Stimulated activated naive CD8-positive, alpha-beta T cell treated with anti-CD3 and anti-CD28 coated beads, Interleukin-15, Interleukin-2, amounts not matched to agents 100 U/mL and 50 U/mL, for 24 hours (primary cell): ENCODE measurements at regions not wholly inside any gene's neighbourhood (a gene's known extent, or its start where the extent isn't known, plus 50 kb on each side); places are given as distances from the start of the nearest gene placed in this dataset.
A peak's percentile ranks its signal among the peaks of the same experiment; 100 is the strongest.

Experiments used
- ATAC-seq: fragments of 150-1000 bp; cut with Tn5 transposase; one replicate; pipeline ENCODE4 v1.10.0; 2021
- DNase-seq: peaks from one replicate; pipeline ENCODE4 v3.0.0; 2021

GRCh38 chr3:14336749-14337598, 65.4 kb upstream of the SLC6A6 start:
- no peak for DNase-seq

GRCh38 chr3:14337828-14338227, 64.6 kb upstream of the SLC6A6 start:
- ATAC-seq = no peak

More at GRCh38 chr3:14336749-14337598, 65.4 kb upstream of the SLC6A6 start:
- no peak for ATAC-seq

GRCh38 chr3:14338242-14338641, 64.2 kb upstream of the SLC6A6 start:
- ATAC-seq = no peak

More at GRCh38 chr3:14337828-14338227, 64.6 kb upstream of the SLC6A6 start:
- DNase-seq = no peak

GRCh38 chr3:14338898-14339458, 63.4 kb upstream of the SLC6A6 start:
- ATAC-seq = no peak
- no peak for DNase-seq

More at GRCh38 chr3:14338242-14338641, 64.2 kb upstream of the SLC6A6 start:
- no peak for DNase-seq

DNA sequence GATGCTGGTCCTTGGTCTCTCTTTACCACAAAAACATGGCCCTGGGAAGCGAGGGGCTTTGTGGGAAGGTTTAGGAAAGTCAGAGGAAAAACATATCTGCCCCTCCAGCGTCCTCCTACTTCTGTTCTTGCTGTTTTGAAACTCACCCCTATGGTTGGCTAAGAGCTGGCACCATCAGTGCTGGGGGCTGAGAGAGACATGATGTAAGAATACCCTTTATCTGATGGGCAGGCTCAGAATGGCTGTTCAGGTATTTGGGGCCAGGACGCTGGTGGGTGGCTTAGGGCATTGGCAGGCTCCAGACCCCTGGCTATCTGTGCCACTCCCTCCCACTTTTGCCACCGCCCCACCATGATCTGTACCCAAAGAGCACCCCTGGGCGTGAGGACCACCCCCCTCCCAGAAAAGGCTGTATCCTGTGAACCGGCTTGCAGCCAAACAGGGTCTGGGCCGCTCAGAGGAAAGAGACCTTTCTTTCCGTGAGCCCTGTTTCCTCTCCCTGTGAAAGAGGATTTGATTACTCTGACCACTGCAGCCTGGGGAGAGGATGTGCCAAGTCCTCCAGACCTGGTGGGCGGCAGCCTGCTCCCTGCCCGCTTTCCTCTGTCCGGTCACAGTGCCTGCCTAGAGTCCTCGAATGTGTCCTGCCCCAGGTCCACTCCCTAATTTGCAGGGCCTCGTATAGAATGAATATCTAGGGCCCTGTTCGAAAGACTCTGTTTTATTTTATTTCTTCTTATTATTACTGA, 61.3 kb upstream of the SLC6A6 start:
- DNase-seq = no peak
- ATAC-seq = no peak

GRCh38 chr3:14343338-14344112, 58.9 kb upstream of the SLC6A6 start:
- DNase-seq (no peak), ATAC-seq (no peak)

DNA sequence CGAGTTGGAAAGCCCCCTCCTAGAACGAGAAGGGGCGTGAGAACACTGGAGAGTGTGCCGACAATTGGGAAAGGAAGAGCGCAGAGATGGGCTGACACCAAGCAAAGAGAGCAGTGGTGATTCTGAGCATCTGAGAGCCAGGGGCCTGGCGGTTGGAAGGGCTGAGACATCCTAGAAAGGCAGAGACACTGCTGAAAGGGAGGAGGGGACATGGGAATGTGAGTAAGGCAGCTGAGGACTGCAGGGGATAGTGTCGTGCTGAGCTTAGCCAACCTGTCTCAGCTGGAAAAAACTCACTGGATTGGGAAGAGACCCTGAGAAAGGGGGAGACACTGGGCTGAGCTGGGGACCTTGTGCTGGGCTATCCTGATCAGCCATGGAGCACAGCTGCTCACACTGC, 58.1 kb upstream of the SLC6A6 start:
- ATAC-seq = no peak
- DNase-seq = no peak

- no peak for DNase-seq
- no peak for ATAC-seq
Observed at GRCh38 chr3:14345496-14346150, 56.8 kb upstream of the SLC6A6 start.

- DNase-seq = no peak
- no peak for ATAC-seq
Observed at GRCh38 chr3:14346191-14346590, 56.2 kb upstream of the SLC6A6 start.

GRCh38 chr3:14346642-14347041, 55.8 kb upstream of the SLC6A6 start:
- DNase-seq = no peak
- ATAC-seq = no peak

DNA sequence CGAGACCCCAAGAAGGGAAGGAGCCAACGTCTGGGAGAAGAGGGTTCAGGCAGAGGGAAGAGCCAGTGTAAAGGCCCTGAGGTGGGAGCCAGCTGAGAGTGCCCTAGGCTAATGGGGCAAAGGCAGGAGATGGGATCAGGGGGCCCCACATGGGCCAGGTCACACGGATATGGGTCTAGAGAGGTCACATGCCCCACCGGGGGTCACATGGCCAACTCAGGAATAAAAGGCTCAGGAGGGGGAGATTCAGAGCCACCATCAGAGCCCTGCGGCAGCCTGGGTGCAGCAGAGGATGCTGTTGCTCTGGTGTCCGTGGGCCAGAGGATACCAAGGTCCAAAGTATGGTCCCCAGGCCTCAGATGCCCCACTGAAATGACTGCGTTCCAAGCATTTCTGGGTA, 55.3 kb upstream of the SLC6A6 start:
- DNase-seq (no peak), ATAC-seq (no peak)

- ATAC-seq (no peak), DNase-seq (no peak)
Observed at GRCh38 chr3:14351617-14352001, 50.8 kb upstream of the SLC6A6 start.

GRCh38 chr3:14352002-14352627, 50.3 kb upstream of the SLC6A6 start:
- ATAC-seq (no peak), DNase-seq (peak; percentile 13)
